ENCODE measurements at regions not wholly inside any gene's neighbourhood (a gene's known extent, or its start where the extent isn't known, plus 50 kb on each side); places are given as distances from the start of the nearest gene placed in this dataset.

DNA sequence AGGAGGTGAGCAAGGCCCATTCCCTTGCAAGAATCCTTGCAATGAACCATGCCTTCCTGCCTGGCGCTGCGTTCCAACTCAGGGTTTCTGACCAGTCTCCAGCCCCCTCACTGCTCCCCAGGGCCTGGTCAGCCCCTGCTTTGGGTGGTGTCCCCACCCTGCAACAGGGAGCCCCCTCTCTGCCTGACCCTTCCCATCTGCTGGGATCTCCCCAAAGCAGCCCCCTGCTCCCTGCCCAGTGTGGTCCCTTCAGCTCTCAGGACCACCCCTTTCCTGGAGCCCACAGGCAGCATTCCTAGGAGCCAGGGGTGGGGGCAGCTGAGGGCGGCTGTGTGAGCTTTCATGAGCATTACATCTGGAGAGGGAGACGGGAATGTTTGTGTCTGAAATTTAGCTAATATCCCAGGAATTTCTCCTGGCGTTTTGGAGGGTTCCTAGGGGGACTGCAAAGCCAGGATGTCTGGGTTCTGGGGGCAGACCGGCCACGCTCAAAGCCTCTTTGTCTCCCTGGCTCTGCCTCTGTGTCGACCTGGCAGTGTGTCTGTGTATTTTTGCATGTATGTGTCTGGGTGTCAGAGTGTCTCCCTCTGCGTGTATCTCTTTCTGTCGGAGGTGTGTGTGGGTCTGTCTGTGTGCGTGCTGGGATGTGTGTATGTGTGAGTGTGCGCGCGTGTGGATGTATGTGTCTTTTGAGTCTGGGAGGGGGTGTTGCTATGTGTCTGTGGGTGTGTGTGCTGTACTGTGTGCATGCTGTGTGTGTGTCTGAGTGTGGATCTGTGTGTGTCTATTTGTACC is 300.5 kb upstream of the ZMIZ1 start:
- Histone ChIP-seq H3K4me1 (ENCODE audit: control insufficient read depth, insufficient read depth, low read length) (no peaks in the 10 kb centered on the region), H3K36me3 (ENCODE audit: control insufficient read depth, insufficient read depth, low read length) (no peaks in the 10 kb centered on the region), H3K4me3 (ENCODE audit: low read length) (no peak overlapping the region), H3K27me3 (ENCODE audit: control insufficient read depth, insufficient read depth, low read length) (no peaks in the 10 kb centered on the region), H3K9me3 (ENCODE audit: control insufficient read depth, low read depth, low read length) (no peaks in the 10 kb centered on the region), H3K27ac (ENCODE audit: low read length) (no peak overlapping the region)
- WGBS (ENCODE audit: insufficient coverage, low lambda C conversion rate): no CpG with 5 or more reads among the region's 14 CpGs
- DNase-seq: no peak

DNA sequence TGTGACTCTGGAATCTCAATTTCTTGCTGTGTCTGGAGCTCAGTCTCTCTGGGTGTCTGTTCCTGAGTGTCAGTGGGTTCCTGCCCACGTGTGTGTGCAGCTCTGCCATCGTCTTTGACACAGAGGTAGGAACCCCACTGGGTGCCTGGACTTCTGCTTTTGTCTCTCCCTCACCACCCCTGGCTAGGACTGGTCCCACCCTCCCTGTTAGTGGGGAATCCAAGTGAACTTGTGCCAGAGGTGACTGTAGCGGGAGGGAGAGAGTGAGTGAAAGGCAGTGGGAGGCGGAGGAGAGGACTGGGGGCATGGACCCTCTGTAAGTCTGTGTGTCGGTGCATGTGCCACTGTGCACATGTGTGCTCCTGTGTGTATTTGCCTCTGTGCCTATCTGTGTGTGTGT is 299.9 kb upstream of the ZMIZ1 start:
- WGBS (ENCODE audit: insufficient coverage, low lambda C conversion rate): no CpG with 5 or more reads among the region's 5 CpGs
- H3K36me3 ChIP-seq (ENCODE audit: control insufficient read depth, insufficient read depth, low read length): no peaks in the 10 kb centered on the region
- no peak overlapping the region for H3K4me3 ChIP-seq (ENCODE audit: low read length)
- H3K9me3 ChIP-seq (ENCODE audit: control insufficient read depth, low read depth, low read length): no peaks in the 10 kb centered on the region
- DNase-seq: no peak
- no peak overlapping the region for H3K27ac ChIP-seq (ENCODE audit: low read length)
- no peaks in the 10 kb centered on the region for H3K27me3 ChIP-seq (ENCODE audit: control insufficient read depth, insufficient read depth, low read length)
- no peaks in the 10 kb centered on the region for H3K4me1 ChIP-seq (ENCODE audit: control insufficient read depth, insufficient read depth, low read length)

DNA sequence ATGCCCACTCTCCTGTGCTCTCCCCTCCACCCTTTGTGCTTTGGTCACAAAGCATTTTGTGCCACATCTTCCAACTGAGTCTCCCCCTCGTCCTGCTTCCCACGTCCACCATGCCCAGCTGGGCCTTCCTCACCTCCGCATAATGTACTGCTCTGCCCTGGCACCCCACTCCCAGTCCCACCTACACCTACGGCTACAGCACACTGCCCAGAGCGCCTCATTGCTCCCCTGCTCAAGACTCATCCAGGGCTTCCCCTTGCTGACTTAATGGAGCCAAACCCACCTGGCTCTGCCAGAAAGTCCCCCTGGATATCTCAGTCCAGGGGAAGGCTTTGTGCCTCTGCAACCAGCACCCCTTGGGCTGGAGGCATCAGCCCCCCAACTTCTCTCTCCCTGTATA is 299.2 kb upstream of the ZMIZ1 start:
- Histone ChIP-seq H3K27ac (ENCODE audit: low read length) (no peak overlapping the region), H3K4me1 (ENCODE audit: control insufficient read depth, insufficient read depth, low read length) (no peaks in the 10 kb centered on the region), H3K36me3 (ENCODE audit: control insufficient read depth, insufficient read depth, low read length) (no peaks in the 10 kb centered on the region), H3K9me3 (ENCODE audit: control insufficient read depth, low read depth, low read length) (no peaks in the 10 kb centered on the region), H3K4me3 (ENCODE audit: low read length) (no peak overlapping the region), H3K27me3 (ENCODE audit: control insufficient read depth, insufficient read depth, low read length) (no peaks in the 10 kb centered on the region)
- no CpG with 5 or more reads among the region's 5 CpGs for WGBS (ENCODE audit: insufficient coverage, low lambda C conversion rate)
- DNase-seq: no peak

DNA sequence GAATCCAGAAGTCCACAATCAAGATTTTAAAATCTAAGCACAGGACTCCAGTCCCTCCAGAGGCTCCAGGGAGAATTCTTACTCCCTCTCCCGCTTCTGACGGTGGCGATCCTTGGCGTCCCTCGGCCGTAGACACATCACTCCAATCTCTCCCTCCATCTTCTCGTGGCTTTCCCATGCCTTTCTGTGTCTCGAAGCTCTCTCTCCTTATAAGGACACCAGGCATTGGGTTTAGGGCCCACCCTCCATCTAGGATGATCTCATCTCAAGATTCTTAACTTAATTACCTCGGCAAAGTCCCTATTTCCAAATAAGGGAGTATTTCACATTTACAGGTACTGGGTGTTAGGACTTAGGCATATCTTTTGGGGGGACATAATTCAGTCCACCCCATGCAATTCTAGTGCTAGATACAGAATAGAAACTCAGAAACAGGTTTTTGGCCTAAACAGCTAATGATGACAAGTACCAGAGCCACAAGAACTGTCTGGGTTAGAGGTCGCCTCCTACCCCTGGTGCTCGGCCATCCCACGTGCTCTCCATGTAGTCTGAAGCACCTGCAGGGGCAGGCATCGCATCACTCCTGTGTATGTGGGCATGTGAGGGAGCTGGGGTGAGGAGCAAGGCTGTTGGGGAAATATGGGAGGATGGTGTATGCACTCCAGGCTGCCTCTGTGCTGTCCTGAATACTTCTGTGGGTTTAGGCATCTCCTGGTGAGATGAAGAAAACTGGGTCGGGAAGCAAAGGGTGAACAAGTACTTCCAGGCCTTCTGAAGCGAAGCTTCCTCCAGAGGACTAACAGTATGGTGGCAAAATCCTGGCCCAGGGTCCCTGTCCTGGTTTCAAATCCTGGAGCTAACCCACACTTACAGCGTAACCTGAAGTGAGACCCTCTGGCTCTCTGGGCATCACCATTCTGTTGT is 298.3 kb upstream of the ZMIZ1 start:
- H3K36me3 ChIP-seq (ENCODE audit: control insufficient read depth, insufficient read depth, low read length): no peaks in the 10 kb centered on the region
- H3K27me3 ChIP-seq (ENCODE audit: control insufficient read depth, insufficient read depth, low read length): no peaks in the 10 kb centered on the region
- H3K4me3 ChIP-seq (ENCODE audit: low read length): no peak overlapping the region
- DNase-seq: no peak
- H3K9me3 ChIP-seq (ENCODE audit: control insufficient read depth, low read depth, low read length): no peaks in the 10 kb centered on the region
- WGBS (ENCODE audit: insufficient coverage, low lambda C conversion rate): no CpG with 5 or more reads among the region's 16 CpGs
- no peak overlapping the region for H3K27ac ChIP-seq (ENCODE audit: low read length)
- H3K4me1 ChIP-seq (ENCODE audit: control insufficient read depth, insufficient read depth, low read length): peaks cover 5% of the 10 kb centered on the region

DNA sequence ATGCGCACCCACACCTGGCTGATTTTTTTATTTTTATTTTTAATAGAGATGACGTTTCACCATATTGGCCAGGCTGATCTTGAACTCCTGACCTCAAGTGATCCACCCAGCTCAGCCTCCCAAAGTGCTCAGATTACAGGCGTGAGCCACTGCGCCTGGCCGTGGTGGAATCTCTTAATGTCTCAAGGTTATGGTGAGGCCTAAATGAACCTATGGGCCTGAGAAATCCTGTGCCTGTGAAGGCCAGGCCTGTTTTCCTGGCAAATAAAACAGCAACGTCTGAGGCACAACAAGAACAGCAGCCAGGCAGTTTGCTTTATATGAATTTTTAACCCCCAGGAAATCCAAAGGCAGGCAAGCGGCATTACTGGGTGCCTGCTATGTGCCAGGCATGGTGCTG is 297.5 kb upstream of the ZMIZ1 start:
- H3K27ac ChIP-seq (ENCODE audit: low read length): no peak overlapping the region
- no peak for DNase-seq
- no peaks in the 10 kb centered on the region for H3K36me3 ChIP-seq (ENCODE audit: control insufficient read depth, insufficient read depth, low read length)
- WGBS (ENCODE audit: insufficient coverage, low lambda C conversion rate): 50% methylated on average over 1 of the region's 7 CpGs
- H3K4me3 ChIP-seq (ENCODE audit: low read length): no peak overlapping the region
- peaks cover 5% of the 10 kb centered on the region for H3K4me1 ChIP-seq (ENCODE audit: control insufficient read depth, insufficient read depth, low read length)
- H3K27me3 ChIP-seq (ENCODE audit: control insufficient read depth, insufficient read depth, low read length): no peaks in the 10 kb centered on the region
- H3K9me3 ChIP-seq (ENCODE audit: control insufficient read depth, low read depth, low read length): no peaks in the 10 kb centered on the region

DNA sequence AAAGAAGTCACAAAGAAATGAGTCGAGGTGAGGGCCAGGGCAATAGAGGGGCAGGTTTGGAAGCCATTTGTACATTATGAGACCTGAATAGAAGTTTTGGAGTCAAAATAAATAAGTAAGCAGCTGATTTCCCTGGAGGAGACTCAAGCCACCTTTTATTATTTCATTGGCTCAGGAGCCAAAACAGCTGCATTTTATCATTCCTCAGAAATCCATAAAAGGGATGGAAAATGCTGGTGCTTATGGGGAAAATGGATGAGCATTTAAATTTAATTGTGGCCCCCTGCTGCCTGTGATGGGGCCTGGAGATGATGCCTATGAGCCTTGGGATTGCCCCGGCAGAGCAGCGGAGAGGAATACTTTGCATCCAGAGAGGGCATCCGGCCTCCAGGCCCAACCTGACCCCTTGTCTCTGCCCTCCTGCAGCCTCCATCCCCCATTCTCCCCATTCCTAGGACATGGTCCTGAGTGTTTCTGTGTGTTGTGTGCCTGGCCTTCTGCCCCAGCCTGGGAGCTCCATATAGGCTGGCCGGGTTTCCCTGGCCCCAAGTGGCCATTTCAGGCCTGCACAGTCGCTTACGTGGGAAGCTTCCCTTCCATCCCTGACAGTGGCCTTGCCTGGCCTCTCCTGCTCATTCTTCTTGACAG is 296.8 kb upstream of the ZMIZ1 start:
- Histone ChIP-seq H3K4me3 (ENCODE audit: low read length) (no peak overlapping the region), H3K27me3 (ENCODE audit: control insufficient read depth, insufficient read depth, low read length) (no peaks in the 10 kb centered on the region), H3K27ac (ENCODE audit: low read length) (no peak overlapping the region), H3K9me3 (ENCODE audit: control insufficient read depth, low read depth, low read length) (no peaks in the 10 kb centered on the region), H3K36me3 (ENCODE audit: control insufficient read depth, insufficient read depth, low read length) (no peaks in the 10 kb centered on the region), H3K4me1 (ENCODE audit: control insufficient read depth, insufficient read depth, low read length) (peaks cover 5% of the 10 kb centered on the region)
- DNase-seq: no peak
- 86% methylated on average over 1 of the region's 7 CpGs for WGBS (ENCODE audit: insufficient coverage, low lambda C conversion rate)

DNA sequence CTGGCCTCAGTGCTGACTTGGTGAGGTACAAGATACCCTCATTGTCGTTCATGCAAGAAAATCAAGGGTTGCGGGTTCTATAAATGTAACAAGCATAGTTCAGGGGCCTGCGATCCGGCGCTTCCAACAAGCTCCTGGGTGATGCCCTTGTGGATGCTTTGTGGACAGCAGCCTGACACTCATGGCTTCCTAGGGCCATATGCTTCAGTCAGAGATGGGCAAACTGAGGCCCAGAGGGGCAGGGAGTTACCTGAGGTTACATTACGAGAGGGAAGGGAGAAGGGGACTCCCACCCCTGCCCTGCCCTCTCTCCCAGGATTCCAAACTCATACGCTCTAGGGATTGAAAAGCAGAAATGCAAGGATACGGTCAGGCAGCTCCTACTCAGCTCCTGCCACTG is 296.3 kb upstream of the ZMIZ1 start:
- H3K27ac ChIP-seq (ENCODE audit: low read length): no peak overlapping the region

DNA sequence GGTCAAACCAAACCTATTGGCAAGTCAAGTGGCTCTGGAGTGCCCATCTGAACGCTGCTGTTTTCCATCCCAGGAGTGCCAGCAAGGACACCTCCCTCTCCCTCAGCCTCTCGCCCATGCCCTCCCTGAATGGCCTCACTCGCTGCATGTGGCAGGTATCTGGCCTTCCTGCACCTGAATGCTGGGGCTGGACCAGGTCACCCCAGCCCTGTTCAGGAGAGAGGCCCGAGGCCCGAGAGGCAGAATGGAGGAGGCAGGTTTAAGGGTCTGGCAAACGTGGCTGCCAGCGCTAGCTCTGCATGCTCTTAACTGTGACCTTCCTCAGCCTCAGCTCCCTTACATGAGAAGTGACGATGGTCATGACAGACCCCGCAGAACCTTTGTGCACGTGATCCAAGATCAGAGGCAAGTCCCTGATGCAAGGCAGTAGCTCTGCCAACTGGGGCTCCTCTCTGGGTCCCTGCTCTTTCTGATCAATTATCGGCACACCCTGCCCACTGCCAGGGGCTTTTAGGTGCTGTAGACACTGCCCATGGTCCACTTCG is 295.7 kb upstream of the ZMIZ1 start:
- Histone ChIP-seq H3K27me3 (ENCODE audit: control insufficient read depth, insufficient read depth, low read length) (no peaks in the 10 kb centered on the region), H3K36me3 (ENCODE audit: control insufficient read depth, insufficient read depth, low read length) (no peaks in the 10 kb centered on the region), H3K27ac (ENCODE audit: low read length) (no peak overlapping the region), H3K4me1 (ENCODE audit: control insufficient read depth, insufficient read depth, low read length) (peaks cover 5% of the 10 kb centered on the region), H3K4me3 (ENCODE audit: low read length) (no peak overlapping the region), H3K9me3 (ENCODE audit: control insufficient read depth, low read depth, low read length) (no peaks in the 10 kb centered on the region)
- no CpG with 5 or more reads among the region's 12 CpGs for WGBS (ENCODE audit: insufficient coverage, low lambda C conversion rate)
- no peak for DNase-seq

More for the DNA sequence above, 296.3 kb upstream of the ZMIZ1 start:
- H3K27me3 ChIP-seq (ENCODE audit: control insufficient read depth, insufficient read depth, low read length): no peaks in the 10 kb centered on the region
- H3K36me3 ChIP-seq (ENCODE audit: control insufficient read depth, insufficient read depth, low read length): no peaks in the 10 kb centered on the region
- no peaks in the 10 kb centered on the region for H3K9me3 ChIP-seq (ENCODE audit: control insufficient read depth, low read depth, low read length)
- H3K4me3 ChIP-seq (ENCODE audit: low read length): no peak overlapping the region
- DNase-seq: no peak
- peaks cover 5% of the 10 kb centered on the region for H3K4me1 ChIP-seq (ENCODE audit: control insufficient read depth, insufficient read depth, low read length)
- no CpG with 5 or more reads among the region's 8 CpGs for WGBS (ENCODE audit: insufficient coverage, low lambda C conversion rate)

DNA sequence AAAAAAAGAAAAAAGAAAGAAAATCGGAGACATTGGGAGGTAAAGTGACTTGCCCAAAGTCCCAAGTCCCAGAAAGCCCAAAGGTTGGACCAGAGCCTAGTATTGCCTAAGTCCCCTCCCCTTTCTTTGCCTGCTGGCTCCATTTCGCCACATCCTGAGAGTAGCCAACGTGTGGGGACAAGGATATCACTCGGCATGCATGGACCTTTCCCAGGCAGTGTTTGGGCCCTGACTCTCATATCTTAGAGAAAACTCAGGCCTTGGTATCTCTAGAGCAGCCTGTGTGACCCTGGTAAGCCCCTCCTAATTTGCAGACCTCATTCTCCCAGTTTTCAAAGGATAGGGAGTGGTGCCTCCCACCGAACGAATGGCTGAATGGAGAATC is 294.2 kb upstream of the ZMIZ1 start:
- no CpG with 5 or more reads among the region's 6 CpGs for WGBS (ENCODE audit: insufficient coverage, low lambda C conversion rate)
- no peak overlapping the region for H3K27ac ChIP-seq (ENCODE audit: low read length)

More for the DNA sequence above, 294.2 kb upstream of the ZMIZ1 start:
- DNase-seq: no peak
- no peaks in the 10 kb centered on the region for H3K36me3 ChIP-seq (ENCODE audit: control insufficient read depth, insufficient read depth, low read length)
- H3K9me3 ChIP-seq (ENCODE audit: control insufficient read depth, low read depth, low read length): no peaks in the 10 kb centered on the region
- H3K4me3 ChIP-seq (ENCODE audit: low read length): no peak overlapping the region
- peaks cover 11% of the 10 kb centered on the region for H3K4me1 ChIP-seq (ENCODE audit: control insufficient read depth, insufficient read depth, low read length)
- no peaks in the 10 kb centered on the region for H3K27me3 ChIP-seq (ENCODE audit: control insufficient read depth, insufficient read depth, low read length)
